ENCODE measurements at regions not wholly inside any gene's neighbourhood (a gene's known extent, or its start where the extent isn't known, plus 50 kb on each side); places are given as distances from the start of the nearest gene placed in this dataset.
"Not testable (repeated sequence)": the region's sequence is repeated elsewhere in the genome, so short reads cannot be mapped to it uniquely, and the experiment has no call there.

GRCh38 chr2:111247491-111247890 lies 126.8 kb downstream of the BCL2L11 start:
- no peak overlapping the region for H3K4me3 ChIP-seq (ENCODE audit: control insufficient read depth, low read depth, low read length)
- no peak for TF ChIP-seq CTCF (IDR thresholded peaks at IDR 0.05; ENCODE audit: control insufficient read depth, insufficient read depth, low read depth, low read length, missing control alignments)
- no peak for DNase-seq (ENCODE audit: low read depth)

DNA sequence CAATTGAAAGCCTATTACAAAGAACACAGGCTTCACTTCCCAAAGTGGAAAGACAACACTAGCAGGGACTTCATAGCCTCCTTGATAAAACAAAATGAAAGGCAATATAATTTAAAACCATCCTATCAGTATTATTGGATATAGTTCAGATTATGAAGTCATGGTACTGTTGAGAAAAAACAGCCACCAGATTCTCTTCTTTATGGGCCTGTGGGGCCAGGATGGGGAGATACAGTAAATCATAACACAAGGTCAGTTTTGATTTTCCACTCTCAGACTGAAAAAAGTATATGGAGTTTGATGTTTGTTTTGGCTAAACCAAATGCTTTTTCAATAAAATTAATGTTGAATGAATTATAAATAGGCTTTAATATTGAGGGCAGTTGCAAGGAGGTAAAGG lies 129.1 kb downstream of the BCL2L11 start:
- H3K4me3 ChIP-seq (ENCODE audit: control insufficient read depth, low read depth, low read length), result no peak overlapping the region
- no peak for DNase-seq (ENCODE audit: low read depth)
- no peak for TF ChIP-seq CTCF (IDR thresholded peaks at IDR 0.05; ENCODE audit: control insufficient read depth, insufficient read depth, low read depth, low read length, missing control alignments)

- TF ChIP-seq CTCF (IDR thresholded peaks at IDR 0.05; ENCODE audit: control insufficient read depth, insufficient read depth, low read depth, low read length, missing control alignments), result no peak
- DNase-seq (ENCODE audit: low read depth), result no peak
- no peak overlapping the region for H3K4me3 ChIP-seq (ENCODE audit: control insufficient read depth, low read depth, low read length)
These were observed 129.8 kb downstream of the BCL2L11 start for GRCh38 chr2:111250448-111251030.

GRCh38 chr2:111251711-111252110 lies 131.0 kb downstream of the BCL2L11 start:
- no peak overlapping the region for H3K4me3 ChIP-seq (ENCODE audit: control insufficient read depth, low read depth, low read length)
- no peak for DNase-seq (ENCODE audit: low read depth)
- no peak for TF ChIP-seq CTCF (IDR thresholded peaks at IDR 0.05; ENCODE audit: control insufficient read depth, insufficient read depth, low read depth, low read length, missing control alignments)

- TF ChIP-seq CTCF (IDR thresholded peaks at IDR 0.05; ENCODE audit: control insufficient read depth, insufficient read depth, low read depth, low read length, missing control alignments), result no peak
- DNase-seq (ENCODE audit: low read depth), result no peak
- H3K4me3 ChIP-seq (ENCODE audit: control insufficient read depth, low read depth, low read length), result no peak overlapping the region
These were observed 131.7 kb downstream of the BCL2L11 start for GRCh38 chr2:111252436-111252835.

DNA sequence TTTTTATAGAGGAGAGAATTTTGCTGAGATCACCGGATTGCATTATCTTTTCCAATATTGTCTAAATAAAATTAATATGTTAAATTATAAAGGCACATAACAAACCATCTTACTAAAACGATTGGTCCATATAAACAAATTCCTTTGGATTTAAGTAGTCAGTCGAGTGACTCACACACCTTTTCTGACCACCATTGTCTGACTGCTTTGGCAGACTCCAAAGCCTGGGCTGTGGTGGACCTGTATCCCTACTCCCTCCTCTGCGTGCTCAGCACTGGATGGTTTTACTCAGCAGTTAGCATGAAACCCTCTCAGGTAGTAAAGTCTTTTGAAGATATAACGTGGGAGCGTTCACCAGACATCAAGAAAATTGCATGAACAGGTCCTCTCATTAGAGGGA lies 134.2 kb downstream of the BCL2L11 start:
- not testable (repeated sequence) for DNase-seq (ENCODE audit: low read depth); H3K4me3 ChIP-seq (ENCODE audit: control insufficient read depth, low read depth, low read length)

DNA sequence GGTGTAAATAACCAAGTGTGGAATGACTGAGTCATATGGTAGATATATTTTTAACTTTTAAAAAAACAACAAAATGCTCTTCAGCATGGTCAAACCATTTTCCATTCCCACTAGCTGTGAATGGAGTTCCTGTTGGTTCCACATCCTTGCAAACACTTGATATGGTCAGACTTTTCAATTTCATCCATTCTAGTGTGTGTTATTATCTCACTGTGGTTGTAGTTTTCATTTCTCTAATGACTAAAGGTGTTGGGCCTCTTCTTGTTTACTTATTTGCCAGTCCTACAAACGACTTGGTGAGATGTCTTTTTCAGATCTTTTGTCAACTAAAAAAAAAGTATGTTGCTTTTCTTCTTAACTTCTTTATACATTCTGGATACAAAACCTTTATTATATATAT lies 135.9 kb downstream of the BCL2L11 start:
- H3K4me3 ChIP-seq (ENCODE audit: control insufficient read depth, low read depth, low read length); DNase-seq (ENCODE audit: low read depth): not testable (repeated sequence)

GRCh38 chr2:111257607-111258006 lies 136.9 kb downstream of the BCL2L11 start:
- DNase-seq (ENCODE audit: low read depth), result not testable (repeated sequence)

DNA sequence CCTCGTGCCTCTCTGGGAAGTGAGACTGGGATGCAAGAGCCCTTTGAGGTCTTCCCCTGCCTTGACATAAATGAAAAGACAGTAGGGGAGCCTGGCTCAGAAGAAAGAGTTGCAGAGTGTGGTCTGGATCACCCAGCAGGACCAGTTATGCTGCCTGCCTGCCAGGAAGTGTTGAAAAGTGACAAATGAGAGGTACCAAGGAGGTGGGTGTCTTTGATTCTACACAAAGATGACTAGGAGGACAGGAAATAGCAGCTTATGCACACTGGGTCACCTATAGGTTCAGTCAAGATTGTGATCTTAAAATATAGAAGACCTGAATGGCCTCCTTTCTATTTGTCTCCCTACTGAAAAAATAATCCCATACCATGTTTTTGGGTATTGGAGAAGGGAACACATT lies 137.6 kb downstream of the BCL2L11 start:
- not testable (repeated sequence) for DNase-seq (ENCODE audit: low read depth); H3K4me3 ChIP-seq (ENCODE audit: control insufficient read depth, low read depth, low read length)

More at GRCh38 chr2:111257607-111258006, 136.9 kb downstream of the BCL2L11 start:
- H3K4me3 ChIP-seq (ENCODE audit: control insufficient read depth, low read depth, low read length), result not testable (repeated sequence)

- DNase-seq (ENCODE audit: low read depth), result not testable (repeated sequence)
These were observed 142.1 kb downstream of the BCL2L11 start for GRCh38 chr2:111262627-111263379.

DNA sequence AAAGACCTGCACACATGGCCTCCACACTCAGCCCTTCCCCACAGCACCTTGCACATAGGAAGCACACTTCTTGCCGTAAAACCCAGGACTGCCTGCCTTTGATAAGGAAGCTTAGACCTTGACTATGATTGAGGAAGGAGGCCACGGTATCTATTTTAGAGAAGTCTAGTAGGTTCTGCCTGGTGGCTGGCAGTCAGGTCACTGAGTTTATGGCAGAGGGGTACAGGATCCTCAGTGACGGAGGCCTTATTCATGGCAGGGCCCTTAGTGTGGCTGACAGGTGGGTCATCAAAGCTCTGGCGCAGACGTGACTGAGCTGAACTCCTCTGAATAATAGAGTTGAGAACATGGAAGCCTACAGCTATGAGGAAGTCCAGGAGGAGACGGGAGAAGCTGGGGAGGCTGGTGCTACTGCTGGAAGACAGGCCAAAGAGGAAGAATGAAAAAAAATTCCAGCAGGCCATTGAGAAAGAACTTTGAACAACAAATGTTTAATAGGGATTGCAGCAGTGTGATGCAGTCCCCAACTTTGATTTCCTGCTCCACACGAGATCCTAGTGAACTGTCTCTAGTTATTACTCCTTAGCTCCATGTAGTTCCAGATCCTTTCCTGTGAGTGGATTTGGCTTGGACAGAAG lies 142.8 kb downstream of the BCL2L11 start:
- not testable (repeated sequence) for DNase-seq (ENCODE audit: low read depth); H3K4me3 ChIP-seq (ENCODE audit: control insufficient read depth, low read depth, low read length)

More at GRCh38 chr2:111262627-111263379, 142.1 kb downstream of the BCL2L11 start:
- H3K4me3 ChIP-seq (ENCODE audit: control insufficient read depth, low read depth, low read length), result not testable (repeated sequence)

GRCh38 chr2:111264956-111265355 lies 144.2 kb downstream of the BCL2L11 start:
- not testable (repeated sequence) for DNase-seq (ENCODE audit: low read depth); H3K4me3 ChIP-seq (ENCODE audit: control insufficient read depth, low read depth, low read length)

Measured in AG09309 (cell line).